ENCODE measurements at regions not wholly inside any gene's neighbourhood (a gene's known extent, or its start where the extent isn't known, plus 50 kb on each side); places are given as distances from the start of the nearest gene placed in this dataset.
"Not testable (repeated sequence)": the region's sequence is repeated elsewhere in the genome, so short reads cannot be mapped to it uniquely, and the experiment has no call there.

- DNase-seq (ENCODE audit: insufficient read length, low spot score) (no peak), FAIRE-seq (no peak)
- no peak for TF ChIP-seq POLR2A (IDR thresholded peaks at IDR 0.05; ENCODE audit: low read depth, low read length)
These were observed 123.6 kb downstream of the ZNF248 start for GRCh38 chr10:37733822-37734221.

DNA sequence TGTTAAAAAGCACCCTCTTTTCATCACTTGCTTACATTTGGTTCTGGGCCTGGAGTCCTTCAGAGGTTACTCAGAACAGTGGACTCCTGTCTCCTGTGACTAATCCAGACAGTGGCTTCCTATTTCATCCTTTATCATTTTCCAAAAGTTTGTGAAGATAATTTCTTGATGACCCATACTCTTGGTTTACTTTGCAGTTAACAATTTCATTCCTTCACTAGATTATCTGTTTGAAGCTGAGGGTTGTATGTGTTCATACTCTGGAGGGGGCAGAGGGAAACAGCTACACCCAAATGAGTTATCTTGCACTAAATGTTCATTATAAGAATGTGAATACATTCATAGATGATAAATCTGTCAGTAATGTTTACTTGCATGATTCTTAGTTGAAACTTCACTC is 124.7 kb downstream of the ZNF248 start:
- no peak for FAIRE-seq
- DNase-seq (ENCODE audit: insufficient read length, low spot score) = no peak

GRCh38 chr10:37728830-37729229 is 128.6 kb downstream of the ZNF248 start:
- no peak for FAIRE-seq
- no peak for TF ChIP-seq POLR2A (IDR thresholded peaks at IDR 0.05; ENCODE audit: low read depth, low read length)
- DNase-seq (ENCODE audit: insufficient read length, low spot score) = no peak

More for the DNA sequence above, 124.7 kb downstream of the ZNF248 start:
- TF ChIP-seq POLR2A (IDR thresholded peaks at IDR 0.05; ENCODE audit: low read depth, low read length) = no peak

GRCh38 chr10:37727491-37728352 is 129.7 kb downstream of the ZNF248 start:
- FAIRE-seq (no peak), DNase-seq (ENCODE audit: insufficient read length, low spot score) (no peak)
- TF ChIP-seq POLR2A (IDR thresholded peaks at IDR 0.05; ENCODE audit: low read depth, low read length) = no peak

DNA sequence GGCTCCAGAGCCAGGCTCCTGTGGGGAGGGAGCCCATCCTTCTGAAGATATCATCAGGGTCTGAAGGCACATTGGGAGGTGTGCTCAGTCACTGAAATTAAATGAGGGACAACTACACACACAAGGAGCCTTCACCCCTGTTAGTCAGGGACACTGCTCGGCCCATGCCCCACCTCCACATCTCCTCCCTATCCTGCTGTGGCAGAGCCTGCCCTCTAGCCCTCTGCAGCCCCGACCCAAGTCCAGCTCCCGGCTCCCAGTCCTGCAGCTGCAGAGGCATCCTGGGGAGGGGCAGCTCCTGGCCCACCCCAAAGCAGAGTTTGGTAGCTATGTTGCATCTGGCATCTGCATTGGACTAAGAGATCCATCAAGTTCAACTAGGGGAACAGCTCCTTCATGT is 136.3 kb downstream of the ZNF248 start:
- DNase-seq (ENCODE audit: insufficient read length, low spot score) (no peak), FAIRE-seq (no peak)
- TF ChIP-seq POLR2A (IDR thresholded peaks at IDR 0.05; ENCODE audit: low read depth, low read length) = no peak

DNA sequence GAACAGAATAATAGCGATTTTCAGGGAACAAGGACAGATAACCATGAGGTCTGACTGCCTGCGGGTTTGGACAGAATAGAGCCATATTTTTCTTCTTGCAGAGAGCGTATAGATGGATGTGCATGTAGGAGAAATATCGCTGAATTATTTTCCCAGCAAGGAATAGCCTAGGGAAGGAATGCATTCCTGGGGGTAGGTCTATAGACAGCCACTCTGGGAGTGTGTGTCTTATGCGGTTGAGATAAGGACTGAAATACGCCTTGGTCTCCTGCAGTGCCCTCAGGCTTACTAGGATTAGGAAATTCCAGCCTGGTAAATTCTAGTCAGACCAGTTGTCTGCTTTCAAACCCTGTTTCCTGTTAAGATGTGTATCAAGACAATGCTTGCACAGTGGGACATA is 139.3 kb downstream of the ZNF248 start:
- DNase-seq (ENCODE audit: insufficient read length, low spot score); FAIRE-seq: not testable (repeated sequence)

DNA sequence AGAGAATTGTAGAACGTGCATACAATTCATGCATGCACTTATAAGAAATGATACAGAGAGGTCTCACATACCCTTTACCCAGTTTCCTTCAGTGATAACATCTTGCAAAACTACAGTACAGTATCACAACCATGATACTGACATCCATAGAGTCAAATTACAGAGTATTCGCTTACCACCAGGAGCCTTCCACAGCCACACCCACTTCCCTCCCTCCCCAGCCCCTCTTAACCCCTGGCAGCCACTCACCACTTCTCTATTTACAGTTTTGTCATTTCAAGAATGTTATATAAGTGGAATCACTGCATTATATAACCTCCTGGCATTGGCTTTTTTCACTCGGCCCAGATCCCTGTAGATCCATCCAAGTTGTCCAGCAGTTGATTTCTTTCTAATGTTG is 143.8 kb downstream of the ZNF248 start:
- FAIRE-seq (no peak), DNase-seq (ENCODE audit: insufficient read length, low spot score) (no peak)
- TF ChIP-seq POLR2A (IDR thresholded peaks at IDR 0.05; ENCODE audit: low read depth, low read length) = no peak

DNA sequence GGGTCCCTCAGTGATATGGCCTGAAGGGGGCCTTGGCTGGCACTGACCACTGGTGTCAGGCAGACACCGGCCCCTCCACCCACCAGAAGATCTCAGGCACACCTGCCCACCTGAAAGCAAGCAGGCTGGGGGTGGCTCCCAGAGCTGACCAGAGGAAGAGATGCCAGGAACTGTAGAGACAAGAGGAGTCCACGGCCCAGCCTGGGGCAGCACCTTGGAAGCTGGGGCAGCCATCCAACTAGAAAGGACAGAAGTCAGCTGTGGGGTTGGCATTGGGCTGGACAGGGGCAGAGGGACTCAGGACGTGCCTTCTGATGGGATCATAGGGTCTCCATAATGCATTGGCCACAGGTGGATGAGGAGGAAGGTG is 144.3 kb downstream of the ZNF248 start:
- FAIRE-seq = no peak
- TF ChIP-seq POLR2A (IDR thresholded peaks at IDR 0.05; ENCODE audit: low read depth, low read length) = no peak

GRCh38 chr10:37712489-37713131 is 144.8 kb downstream of the ZNF248 start:
- FAIRE-seq = no peak
- TF ChIP-seq POLR2A (IDR thresholded peaks at IDR 0.05; ENCODE audit: low read depth, low read length) = no peak
- no peak for DNase-seq (ENCODE audit: insufficient read length, low spot score)

More for the DNA sequence above, 144.3 kb downstream of the ZNF248 start:
- DNase-seq (ENCODE audit: insufficient read length, low spot score) = no peak

- FAIRE-seq = no peak
- no peak for DNase-seq (ENCODE audit: insufficient read length, low spot score)
- TF ChIP-seq POLR2A (IDR thresholded peaks at IDR 0.05; ENCODE audit: low read depth, low read length) = no peak
These were observed 145.6 kb downstream of the ZNF248 start for GRCh38 chr10:37711617-37712488.

DNA sequence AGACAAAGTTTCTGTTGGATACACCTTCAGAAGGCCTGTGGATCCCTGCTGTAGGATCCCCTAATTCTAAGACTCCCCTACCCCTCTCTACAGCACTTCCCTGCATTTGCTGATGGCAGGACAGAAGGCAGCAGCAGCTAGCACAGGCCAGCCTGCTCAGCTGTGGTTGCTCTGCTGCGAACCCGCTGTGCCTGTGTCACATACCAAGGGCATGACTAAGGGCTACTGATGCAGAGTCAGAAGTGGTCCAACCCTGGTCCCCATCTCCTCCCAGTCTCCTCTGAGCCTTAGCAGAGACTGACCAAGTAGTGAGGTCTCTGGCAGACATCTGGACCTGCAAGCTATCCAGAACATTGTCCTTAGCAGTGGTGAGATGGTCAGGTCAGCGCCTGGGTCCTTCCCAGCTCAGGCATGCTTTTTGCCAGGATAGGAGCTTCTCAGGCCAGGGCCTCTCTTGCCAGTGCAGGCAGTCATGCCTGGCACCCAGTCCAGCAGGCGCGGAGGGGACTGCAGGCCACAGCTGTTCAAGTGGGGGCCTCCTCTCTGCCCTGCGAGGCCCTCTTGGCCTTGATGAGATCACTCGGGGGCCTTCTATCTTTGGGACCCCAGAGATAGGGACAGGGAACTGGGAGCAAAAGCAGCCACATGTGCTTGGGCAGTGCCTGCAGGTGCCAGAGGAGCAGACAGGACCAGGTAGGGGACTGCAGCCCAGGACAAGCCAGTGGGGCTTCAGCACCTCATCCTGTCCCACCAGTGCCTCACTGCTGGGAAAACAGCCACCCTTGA is 146.4 kb downstream of the ZNF248 start:
- no peak for FAIRE-seq
- TF ChIP-seq POLR2A (IDR thresholded peaks at IDR 0.05; ENCODE audit: low read depth, low read length) = no peak
- peak; percentile 26 for DNase-seq (ENCODE audit: insufficient read length, low spot score)

GRCh38 chr10:37707829-37708578 is 149.4 kb downstream of the ZNF248 start:
- no peak for TF ChIP-seq POLR2A (IDR thresholded peaks at IDR 0.05; ENCODE audit: low read depth, low read length)
- DNase-seq (ENCODE audit: insufficient read length, low spot score) = no peak
- FAIRE-seq = no peak

- TF ChIP-seq POLR2A (IDR thresholded peaks at IDR 0.05; ENCODE audit: low read depth, low read length) = no peak
- DNase-seq (ENCODE audit: insufficient read length, low spot score) (no peak), FAIRE-seq (no peak)
These were observed 152.8 kb downstream of the ZNF248 start for GRCh38 chr10:37704566-37704965.

All from H54 (cell line).